Muscle of leg (tissue), 3 donors: ENCODE measurements at regions not wholly inside any gene's neighbourhood (a gene's known extent, or its start where the extent isn't known, plus 50 kb on each side); places are given as distances from the start of the nearest gene placed in this dataset.

Source experiments
- DNase-seq: peaks from one replicate; pipeline ENCODE4 v3.0.0; 2013
- H3K27ac ChIP-seq: one replicate; pipeline ENCODE4 v1.5.1; 2013; ENCODE audit warnings: mild to moderate bottlenecking, low read length, control low read depth
- H3K27me3 ChIP-seq: one replicate; pipeline ENCODE4 v1.6.1; 2013; ENCODE audit warnings: low read length; ENCODE audit not compliant: control insufficient read depth, insufficient read depth
- H3K36me3 ChIP-seq: one replicate; pipeline ENCODE4 v1.6.1; 2013; ENCODE audit warnings: low read length; ENCODE audit not compliant: control insufficient read depth, insufficient read depth
- H3K4me1 ChIP-seq: one replicate; pipeline ENCODE4 v1.6.1; 2013; ENCODE audit warnings: low read length; ENCODE audit not compliant: control insufficient read depth, insufficient read depth
- H3K4me3 ChIP-seq: one replicate; pipeline ENCODE4 v1.5.1; 2013; ENCODE audit warnings: low read length, control low read depth
- H3K9me3 ChIP-seq: replicated peaks from 2 replicates; pipeline ENCODE4 v1.6.1; 2013; ENCODE audit warnings: low read depth, low read length; ENCODE audit not compliant: control insufficient read depth
- WGBS: methylation state at CpG from one replicate; pipeline ENCODE4 v1.1.5; 2013; ENCODE audit warnings: missing lambda C conversion rate; ENCODE audit not compliant: insufficient coverage; 5-methylcytosine and 5-hydroxymethylcytosine counted together

DNA sequence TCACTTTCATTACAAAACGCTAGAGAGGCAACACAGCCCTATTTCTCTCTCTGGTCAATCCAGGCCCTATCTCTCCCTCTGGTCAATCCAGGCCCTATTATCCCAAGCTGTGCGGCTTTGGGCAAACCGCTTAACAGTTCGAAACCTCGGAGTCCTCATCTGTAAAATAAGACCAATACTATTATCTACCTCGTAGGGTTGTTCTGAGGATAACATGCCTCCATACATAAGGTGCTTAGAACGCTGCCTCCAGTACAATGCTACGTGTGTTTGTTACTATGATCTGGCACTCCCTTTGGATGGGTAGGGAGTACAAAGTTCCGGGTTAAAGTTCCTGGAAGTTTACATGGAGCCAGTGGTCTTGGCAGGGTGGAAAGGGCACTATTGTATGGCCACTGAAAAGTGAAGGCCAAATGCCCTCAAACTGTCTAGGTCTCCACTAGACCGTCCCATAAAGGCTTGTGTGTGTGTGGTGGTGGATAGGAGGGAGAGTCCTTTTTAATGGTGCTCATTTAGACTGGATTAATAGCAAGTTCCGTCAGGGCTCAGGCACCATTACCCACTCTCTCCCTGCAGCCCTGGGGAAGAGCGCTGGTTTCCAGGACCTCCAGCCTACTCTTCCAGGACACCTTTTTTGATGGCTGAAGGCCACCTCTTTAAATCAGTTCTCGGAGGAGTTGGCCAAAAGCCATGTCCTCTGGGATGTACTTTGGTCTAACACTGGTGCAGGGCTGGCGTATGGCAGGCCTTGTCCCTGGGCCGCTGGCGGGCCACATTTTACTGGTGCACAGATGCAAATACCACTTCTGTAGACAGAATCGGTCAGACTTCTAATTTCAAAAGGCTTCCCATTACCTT lies 75.6 kb upstream of the BCOR start:
- no peak for DNase-seq
- Histone ChIP-seq H3K27me3 (peaks cover 89% of the 10 kb centered on the region), H3K4me1 (peaks cover 55% of the 10 kb centered on the region), H3K4me3 (no peak overlapping the region), H3K9me3 (no peaks in the 10 kb centered on the region), H3K27ac (peak overlapping the region; percentile 94), H3K36me3 (no peaks in the 10 kb centered on the region)
- WGBS = 49% methylated on average over 7 of the region's 17 CpGs

DNA sequence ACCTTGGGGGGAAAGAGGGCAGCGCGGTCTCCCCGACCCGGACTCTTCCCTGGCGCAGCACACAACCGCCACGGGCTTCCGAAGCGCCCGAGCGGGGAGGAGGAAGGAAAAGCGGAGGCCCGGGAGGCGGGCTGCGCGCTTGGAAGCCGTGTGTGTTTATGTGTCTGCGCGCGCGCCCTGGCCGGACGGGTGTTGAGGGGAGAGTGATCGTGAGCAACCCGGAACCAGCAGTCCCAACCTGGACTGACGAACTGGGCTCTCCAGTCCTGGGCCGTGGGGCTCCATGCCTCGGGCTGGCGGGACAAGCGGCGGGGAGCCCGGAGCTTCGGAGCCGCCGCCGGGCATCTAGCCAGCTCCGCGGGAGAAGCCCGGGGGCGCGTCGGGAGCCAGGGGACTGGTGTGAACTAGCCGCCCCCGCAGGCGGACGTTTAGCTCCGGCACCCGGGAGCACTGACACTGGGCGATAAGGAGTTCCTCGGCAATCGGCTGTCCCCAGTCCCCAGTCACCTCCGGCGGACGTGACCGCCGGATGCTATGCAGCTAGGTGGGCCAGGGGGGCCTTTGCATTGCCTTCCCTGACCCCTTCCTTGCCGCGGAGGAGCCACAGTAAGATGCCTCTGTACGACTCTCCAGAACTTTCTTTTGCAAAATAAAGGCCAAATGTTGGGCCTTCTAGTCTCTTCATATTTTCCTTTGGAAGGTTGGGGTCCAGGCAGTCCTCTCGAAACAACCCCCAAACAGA lies 74.8 kb upstream of the BCOR start:
- DNase-seq = peak; percentile 80
- Histone ChIP-seq H3K27me3 (peaks cover 91% of the 10 kb centered on the region), H3K4me1 (peaks cover 59% of the 10 kb centered on the region), H3K27ac (peak overlapping the region; percentile 90), H3K36me3 (no peaks in the 10 kb centered on the region), H3K4me3 (peak overlapping the region; percentile 55), H3K9me3 (no peaks in the 10 kb centered on the region)
- WGBS = 5% methylated on average over 58 of the region's 60 CpGs

DNA sequence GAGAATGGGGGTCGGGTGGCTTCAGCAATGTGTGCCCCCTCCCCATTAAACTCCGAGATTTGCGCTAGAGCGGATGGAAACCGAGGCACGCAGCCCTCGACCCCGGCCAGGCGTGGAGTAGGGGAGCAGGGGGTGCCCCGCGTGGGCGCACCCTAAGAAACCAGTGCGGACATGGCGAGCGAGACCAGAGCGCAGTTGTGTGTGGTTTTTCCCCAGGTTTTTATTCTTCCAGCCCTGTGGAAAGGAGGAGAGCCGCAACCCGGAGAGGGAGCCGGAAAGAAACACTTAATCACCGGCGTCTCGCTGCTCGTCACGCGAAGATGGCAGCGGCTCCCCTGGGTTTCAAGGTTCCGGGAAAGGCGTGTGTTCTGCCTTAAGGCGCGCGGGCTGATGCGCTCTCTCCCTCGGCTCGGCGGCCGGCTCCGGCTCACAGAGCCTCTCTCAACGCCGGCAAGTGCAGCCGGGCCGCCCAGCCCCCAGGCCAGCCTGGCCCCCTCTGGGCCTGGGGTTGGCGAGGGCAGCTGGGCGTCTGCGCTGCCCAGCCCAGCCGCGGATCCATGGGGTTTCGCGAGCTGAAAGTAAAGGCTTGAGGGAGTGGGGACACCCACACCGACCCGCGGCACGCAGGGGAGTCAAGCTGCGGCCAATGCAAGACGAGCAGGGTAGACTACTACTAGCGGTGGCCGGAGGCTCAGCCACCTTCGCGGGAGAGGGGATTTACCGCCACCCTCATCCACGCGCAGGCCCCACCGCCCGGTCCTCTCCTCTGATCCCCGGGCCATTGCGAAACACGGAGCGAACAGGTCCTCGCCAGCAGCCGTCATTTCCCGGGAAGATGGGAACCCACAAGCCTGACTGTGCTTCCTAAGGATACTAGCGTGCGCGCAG lies 74.0 kb upstream of the BCOR start:
- peak; percentile 54 for DNase-seq
- WGBS = 6% methylated on average over 67 of the region's 73 CpGs
- Histone ChIP-seq H3K9me3 (no peaks in the 10 kb centered on the region), H3K4me3 (peak overlapping the region; percentile 55), H3K4me1 (peaks cover 60% of the 10 kb centered on the region), H3K27me3 (peaks cover 94% of the 10 kb centered on the region), H3K36me3 (no peaks in the 10 kb centered on the region), H3K27ac (peak overlapping the region; percentile 90)

DNA sequence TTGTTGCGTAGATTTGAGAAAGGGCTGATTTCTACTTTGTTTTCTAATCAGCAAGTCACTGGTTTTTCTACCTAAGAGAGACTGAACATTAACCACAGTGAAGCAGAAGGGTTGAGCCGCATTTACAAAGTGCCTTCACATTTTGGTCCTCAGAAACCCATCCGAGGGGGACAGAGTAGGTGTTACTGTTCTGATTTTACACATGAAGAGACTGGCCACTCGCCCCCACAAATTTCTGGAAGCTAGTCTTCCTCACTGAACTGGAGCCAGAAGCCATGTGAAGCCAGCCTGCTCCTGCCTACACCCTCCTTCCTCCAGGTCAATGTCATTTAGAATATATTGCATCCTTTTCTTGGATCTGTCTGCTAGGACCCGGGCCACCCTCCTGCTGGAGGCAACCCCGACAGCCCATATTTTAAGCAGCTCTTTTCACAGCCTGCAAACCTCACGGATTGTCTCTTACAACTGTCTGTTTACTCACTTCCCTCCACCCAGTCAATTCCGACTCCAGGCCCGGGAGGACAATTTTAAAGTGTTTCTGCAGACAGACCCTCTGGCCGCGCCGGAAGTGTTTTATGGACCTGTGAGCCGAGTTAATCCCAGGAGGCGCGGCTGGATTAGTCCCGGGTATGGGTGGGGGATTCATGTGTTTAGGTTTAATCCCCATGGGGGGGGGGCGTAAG lies 73.2 kb upstream of the BCOR start:
- H3K4me3 ChIP-seq = peak overlapping the region; percentile 55
- H3K36me3 ChIP-seq = no peaks in the 10 kb centered on the region
- H3K4me1 ChIP-seq = peaks cover 66% of the 10 kb centered on the region
- 8% methylated on average over 6 of the region's 17 CpGs for WGBS
- DNase-seq = peak; percentile 46
- H3K9me3 ChIP-seq = no peaks in the 10 kb centered on the region
- peaks cover 96% of the 10 kb centered on the region for H3K27me3 ChIP-seq
- peak overlapping the region; percentile 90 for H3K27ac ChIP-seq

DNA sequence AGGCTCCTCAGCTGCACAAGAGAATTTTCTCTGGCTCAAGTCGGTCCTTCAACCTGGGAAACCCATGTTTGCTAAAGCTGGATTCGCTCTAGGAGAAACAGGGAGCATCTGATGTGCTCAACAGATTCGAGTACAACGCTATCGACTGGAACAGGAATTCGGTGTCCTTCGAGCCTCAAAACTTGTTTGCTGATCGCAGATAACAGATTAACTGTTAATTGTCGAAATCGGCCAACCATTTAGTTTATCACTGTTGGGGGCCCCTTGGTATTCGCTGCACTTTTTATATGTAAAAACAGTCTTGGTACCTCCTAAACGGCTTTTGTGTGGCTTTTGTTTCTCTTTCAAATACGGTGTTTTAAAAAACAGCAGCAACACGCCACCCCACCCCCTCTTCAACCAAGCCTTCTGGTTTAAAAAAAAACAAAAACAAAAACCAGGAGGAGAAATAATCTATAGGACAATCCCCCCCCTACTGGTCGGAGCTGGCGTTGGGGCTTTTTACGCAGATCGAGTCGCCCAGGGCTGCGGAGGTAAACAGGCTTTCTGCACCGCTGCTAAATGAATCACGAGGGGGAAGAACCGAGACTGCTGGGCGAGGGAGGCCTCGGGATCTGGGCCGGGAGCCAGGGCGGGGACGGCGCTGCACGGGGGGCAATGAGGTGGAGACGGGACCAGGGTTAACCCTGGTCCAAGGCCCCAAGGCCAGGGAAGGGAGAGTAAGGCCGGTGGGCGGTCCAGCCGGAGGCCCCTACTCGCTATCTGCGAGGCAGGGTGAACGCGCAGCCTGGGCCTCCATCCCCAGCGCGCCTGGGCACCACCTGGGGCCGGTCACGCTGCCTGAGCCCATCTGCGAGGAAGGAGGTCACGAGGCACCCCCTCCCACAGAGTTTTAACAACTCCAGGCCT lies 71.7 kb upstream of the BCOR start:
- H3K9me3 ChIP-seq = no peaks in the 10 kb centered on the region
- no peaks in the 10 kb centered on the region for H3K36me3 ChIP-seq
- H3K4me1 ChIP-seq = peaks cover 61% of the 10 kb centered on the region
- no peak overlapping the region for H3K4me3 ChIP-seq
- peak; percentile 86 for DNase-seq
- H3K27ac ChIP-seq = peak overlapping the region; percentile 47
- H3K27me3 ChIP-seq = peaks cover 95% of the 10 kb centered on the region
- 13% methylated on average over 31 of the region's 44 CpGs for WGBS

DNA sequence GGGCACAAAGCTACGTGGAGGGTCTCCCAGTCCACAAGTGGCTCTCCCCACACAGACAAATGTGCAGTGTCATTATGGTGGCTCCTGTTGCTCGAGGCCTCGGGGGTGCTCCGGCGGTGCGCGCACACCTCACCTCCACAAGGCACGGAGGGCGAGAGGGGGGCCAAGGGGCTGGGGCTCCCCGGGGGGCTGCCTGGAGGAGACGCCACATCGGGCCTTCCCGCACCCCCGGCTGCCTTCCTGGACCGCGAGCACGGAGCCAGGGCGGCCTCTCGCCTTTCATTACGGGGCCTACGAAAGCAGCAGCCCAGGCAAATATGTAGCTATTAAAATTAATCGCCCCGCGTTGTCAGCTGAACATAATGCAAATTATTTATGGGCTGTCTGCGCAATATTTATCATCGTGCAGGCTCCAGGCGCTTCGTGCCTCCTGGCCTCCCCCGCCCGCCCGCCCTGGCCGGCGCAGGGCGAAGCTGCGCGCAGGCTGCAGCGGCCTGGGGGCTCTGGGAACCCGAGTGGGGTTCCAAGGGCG lies 70.8 kb upstream of the BCOR start:
- H3K4me3 ChIP-seq = no peak overlapping the region
- 29% methylated on average over 29 of the region's 39 CpGs for WGBS
- peaks cover 52% of the 10 kb centered on the region for H3K4me1 ChIP-seq
- H3K36me3 ChIP-seq = no peaks in the 10 kb centered on the region
- H3K27me3 ChIP-seq = peaks cover 86% of the 10 kb centered on the region
- no peak for DNase-seq
- no peaks in the 10 kb centered on the region for H3K9me3 ChIP-seq
- H3K27ac ChIP-seq = peak overlapping the region; percentile 47

DNA sequence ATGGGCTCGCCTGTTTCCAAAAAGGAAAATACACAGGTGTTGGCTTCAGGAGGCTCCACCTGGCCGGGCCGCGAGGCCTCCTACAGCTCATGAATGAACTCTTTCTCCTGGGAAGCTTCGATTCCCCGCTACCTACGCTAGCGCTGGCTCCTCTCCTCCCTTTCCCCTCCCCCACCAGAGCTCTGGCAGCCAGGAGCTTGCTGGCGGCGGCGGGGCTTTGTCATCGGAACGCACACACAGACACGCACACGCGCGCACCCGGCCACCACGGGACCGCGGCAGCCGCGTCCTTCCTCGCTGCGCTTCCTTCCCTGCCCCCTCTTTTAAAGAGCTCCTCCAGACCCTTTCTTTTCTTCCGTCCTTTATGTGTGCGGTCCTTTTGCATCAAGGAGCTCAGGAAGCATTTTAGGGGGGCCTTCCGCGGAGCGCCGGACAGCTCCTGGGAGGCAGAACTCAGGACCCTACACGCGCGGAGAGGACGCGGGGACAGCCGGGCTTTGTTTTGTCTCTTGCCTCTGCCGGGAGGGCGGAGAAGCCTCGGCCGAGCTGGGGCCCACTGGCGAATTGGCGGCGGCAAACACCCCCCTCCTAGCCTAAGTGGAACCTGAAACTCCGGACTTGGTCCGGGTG lies 70.2 kb upstream of the BCOR start:
- DNase-seq = peak; percentile 54
- Histone ChIP-seq H3K9me3 (no peaks in the 10 kb centered on the region), H3K27ac (peak overlapping the region; percentile 35), H3K27me3 (peaks cover 80% of the 10 kb centered on the region), H3K4me3 (peak overlapping the region; percentile 36), H3K4me1 (peaks cover 46% of the 10 kb centered on the region), H3K36me3 (no peaks in the 10 kb centered on the region)
- 8% methylated on average over 39 of the region's 46 CpGs for WGBS

DNA sequence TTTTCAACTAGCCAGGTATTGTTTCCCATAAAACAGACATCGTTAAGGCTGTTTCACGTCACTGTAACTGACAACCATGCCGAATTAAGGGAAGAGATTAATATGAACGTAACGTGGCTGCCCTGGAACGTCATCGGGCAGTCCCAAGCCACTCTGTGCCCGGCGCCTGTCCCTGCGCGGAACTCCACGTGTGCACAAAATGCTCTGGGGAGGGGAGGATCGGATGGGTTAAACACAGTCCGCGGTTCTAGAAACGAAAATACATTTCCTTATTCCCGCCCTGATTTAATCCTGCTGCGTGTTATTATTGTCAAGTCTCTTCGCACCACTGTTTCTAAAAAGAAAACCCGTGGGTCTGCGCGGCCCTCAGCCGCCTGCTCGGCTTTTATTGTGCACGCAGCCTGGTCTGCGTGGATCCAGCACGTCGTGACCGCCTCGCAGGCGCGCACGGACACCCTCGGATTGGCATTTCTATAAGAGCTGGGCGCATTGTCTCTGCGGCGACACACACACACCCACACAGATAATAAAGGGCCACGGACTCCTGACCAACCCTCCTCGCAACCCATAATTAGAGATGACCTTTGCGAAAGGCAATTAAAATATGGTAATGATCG lies 69.6 kb upstream of the BCOR start:
- Histone ChIP-seq H3K27me3 (peaks cover 74% of the 10 kb centered on the region), H3K4me1 (peaks cover 41% of the 10 kb centered on the region), H3K27ac (no peak overlapping the region), H3K36me3 (no peaks in the 10 kb centered on the region), H3K4me3 (peak overlapping the region; percentile 36), H3K9me3 (no peaks in the 10 kb centered on the region)
- WGBS = 9% methylated on average over 27 of the region's 41 CpGs
- DNase-seq = no peak
